ENCODE measurements at regions not wholly inside any gene's neighbourhood (a gene's known extent, or its start where the extent isn't known, plus 50 kb on each side); places are given as distances from the start of the nearest gene placed in this dataset.
"Not testable (repeated sequence)": the region's sequence is repeated elsewhere in the genome, so short reads cannot be mapped to it uniquely, and the experiment has no call there.

DNA sequence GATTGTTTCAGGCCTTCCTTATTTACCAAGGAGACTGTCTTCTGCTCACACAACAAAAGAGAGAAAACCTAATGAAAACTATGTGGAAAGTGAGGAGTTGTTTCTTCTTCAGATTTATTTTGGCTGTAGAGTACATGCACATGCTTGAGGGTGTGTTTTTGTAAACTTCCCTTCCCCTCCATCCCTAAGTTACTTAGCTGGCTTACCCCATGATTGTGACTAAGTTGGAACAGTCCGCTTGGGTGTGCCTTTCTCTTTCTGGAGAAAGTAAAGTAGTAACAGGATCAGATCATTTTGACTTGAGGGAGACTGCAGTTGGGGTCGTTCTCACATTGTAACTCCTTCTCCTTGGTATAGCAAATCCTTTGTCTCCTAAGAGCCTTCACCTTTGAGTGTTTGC lies 155.9 kb downstream of the RTL9 start:
- DNase-seq (ENCODE audit: low spot score): no peak

DNA sequence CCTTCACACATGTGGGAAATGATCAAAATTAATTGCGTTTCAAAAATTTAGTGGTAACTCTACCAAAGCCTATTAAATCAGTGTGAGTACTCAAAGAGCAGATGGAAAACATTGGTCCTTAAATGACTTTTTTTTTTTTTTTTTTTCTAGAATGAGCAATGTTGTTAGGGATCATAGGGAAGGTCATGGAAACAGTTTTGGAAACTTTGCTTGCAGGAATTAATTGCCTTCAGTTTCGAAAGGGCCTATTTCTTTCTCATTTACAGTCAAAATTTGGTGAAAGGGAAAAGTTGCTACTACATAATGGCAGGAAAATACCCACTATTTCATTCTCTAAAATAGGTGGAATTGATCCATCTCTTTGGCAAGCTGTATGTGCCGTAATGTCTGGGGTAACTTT lies 160.9 kb downstream of the RTL9 start:
- DNase-seq (ENCODE audit: low spot score): no peak

DNA sequence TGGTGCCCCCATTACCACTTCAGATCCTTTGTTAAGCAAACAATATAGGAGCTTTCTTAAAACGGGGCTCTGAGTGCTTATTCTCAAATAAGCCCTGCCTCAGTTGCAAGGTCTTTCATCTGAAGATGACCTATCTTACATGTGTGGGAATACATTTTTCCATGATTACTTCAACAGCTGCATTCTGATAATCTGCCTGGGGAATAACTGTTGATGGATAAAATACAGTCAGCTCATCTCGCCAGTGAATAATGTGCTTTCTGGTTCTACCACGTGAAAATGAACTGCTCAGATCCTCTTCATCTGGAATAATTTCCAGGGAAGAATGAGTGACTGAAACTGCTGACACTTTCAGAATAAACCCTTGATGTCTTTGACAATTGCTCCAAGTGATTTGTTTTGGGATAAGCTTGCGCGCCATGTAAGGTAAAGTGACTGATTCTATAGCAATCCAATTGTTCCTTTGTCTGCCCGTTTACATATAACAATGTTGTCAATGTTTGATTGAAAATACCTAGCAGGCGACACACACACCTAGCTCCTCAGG lies 161.3 kb downstream of the RTL9 start:
- DNase-seq (ENCODE audit: low spot score): no peak

DNA sequence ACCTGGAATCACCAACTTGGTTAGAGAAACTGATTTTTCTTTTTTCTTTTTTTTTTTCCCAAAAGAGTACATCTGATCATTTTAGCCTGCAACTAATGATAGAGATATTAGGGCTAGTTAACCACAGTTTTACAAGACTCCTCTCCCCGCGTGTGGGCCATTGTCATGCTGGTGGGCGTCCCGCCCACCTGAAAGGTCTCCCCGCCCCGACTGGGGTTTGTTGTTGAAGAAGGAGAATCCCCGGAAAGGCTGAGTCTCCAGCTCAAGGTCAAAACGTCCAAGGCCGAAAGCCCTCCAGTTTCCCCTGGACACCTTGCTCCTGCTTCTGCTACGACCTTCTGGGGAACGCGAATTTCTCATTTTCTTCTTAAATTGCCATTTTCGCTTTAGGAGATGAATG lies 162.0 kb downstream of the RTL9 start:
- DNase-seq (ENCODE audit: low spot score): not testable (repeated sequence)

DNA sequence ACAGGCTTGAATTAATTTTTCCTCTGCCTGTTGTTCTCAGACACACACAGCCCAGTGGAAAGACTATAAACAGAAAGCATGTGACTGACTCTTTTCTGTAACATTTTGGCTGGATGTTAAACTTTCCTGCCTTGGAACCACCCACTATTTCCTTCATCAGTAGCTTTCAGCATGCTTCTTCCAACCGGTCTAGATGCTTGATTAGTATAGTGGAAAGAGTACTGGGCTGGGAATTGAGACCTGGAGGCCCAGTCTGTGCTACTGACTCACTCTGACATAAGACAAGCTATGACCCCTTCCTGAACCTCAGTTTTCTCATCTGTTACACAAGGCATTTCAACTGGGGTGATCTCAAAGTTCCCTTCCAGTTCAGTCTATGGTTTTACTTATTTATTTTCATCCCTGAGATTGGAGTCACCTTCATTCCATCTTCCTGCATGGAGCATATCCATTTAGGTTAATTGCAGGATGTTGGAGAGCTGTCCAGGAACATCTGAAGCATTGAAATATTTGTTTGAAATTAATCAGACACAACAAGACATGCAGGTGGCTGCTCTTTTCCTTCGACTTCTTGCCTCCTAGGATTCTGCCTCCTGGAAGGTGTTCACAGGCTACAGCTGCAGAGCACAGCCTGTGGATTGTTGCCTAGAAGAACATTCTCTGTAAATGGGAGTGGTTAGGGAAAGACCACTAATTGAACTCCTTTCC lies 173.4 kb downstream of the RTL9 start:
- DNase-seq (ENCODE audit: low spot score): no peak

DNA sequence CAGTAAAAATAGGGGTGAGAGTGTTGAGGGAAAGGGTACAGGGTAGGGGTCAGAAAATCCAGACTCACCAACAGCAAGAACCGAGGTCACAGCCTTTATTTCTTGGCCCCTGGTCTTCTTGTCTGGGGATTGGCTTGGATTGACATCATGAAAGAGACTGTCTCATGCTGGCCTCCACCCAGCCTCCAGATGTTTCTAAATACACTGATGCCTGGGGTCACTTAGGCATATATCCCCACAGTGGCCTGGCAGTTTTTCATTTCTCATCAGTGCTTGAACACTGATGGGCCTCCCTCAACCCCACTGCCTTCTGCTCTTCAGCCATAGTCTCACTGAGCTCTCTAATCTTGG lies 173.9 kb downstream of the RTL9 start:
- no peak for DNase-seq (ENCODE audit: low spot score)

DNA sequence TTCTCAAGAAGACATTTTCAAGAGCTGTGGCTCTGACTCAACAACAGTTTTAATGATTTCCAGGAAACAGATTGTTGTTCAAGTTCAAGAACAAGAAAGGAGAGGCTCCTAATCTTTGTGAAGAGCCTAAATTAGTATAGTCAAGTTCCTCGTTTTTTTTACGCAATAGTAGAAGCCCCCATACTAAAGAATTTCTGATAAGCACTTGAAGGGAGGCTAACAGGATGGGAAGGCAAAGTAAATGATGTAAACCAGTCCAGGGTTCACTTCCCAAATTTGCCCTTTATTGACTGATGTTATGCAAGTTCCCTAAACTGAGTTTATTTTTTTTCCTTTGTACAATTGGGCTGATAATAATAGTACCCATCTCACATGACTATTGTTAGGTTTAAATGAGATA lies 178.2 kb downstream of the RTL9 start:
- no peak for DNase-seq (ENCODE audit: low spot score)

DNA sequence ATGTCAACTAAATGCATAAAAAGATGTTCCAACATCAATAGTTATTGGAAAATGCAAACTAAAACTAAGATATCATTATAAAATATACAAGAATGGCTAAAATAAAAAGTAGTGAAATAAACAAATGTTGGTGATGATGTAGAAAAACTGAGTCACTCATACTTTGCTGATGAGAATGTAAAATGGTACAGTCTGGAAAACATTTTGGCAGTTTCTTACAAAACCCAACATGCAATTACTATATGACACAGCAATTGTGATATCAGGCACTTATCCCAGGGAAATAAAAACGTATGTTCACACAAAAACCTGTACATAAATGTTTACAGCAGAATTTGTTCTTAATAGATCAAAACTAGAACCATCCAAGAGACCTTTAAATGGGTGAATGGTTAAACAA lies 182.6 kb downstream of the RTL9 start:
- no peak for DNase-seq (ENCODE audit: low spot score)

DNA sequence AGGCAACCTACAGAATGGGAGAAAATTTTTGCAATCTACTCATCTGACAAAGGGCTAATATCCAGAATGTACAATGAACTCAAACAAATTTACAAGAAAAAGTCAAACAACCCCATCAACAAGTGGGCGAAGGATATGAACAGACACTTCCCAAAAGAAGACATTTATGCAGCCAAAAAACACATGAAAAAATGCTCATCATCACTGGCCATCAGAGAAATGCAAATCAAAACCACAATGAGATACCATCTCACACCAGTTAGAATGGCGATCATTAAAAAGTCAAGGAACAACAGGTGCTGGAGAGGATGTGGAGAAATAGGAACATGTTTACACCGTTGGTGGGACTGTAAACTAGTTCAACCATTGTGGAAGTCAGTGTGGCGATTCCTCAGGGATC lies 192.2 kb downstream of the RTL9 start:
- not testable (repeated sequence) for DNase-seq (ENCODE audit: low spot score)

DNA sequence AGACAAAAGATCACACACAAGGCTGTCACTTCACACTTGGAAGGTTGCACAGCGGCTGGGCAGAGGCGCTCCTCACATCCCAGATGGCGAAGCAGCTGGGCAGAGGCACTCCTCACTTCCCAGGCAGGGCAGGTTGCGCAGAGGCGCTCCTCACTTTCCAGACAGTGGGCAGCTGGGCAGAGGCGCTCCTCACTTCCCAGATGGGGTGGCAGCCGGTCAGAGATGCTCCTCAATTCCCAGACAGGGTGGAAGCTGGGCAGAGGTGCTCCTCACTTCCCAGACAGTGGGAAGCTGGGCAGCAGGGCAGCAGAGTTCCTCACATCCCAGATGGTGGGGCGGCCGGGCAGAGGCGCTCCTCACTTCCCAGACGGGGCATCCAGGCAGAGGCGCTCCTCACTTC lies 199.2 kb downstream of the RTL9 start:
- no peak for DNase-seq (ENCODE audit: low spot score)

DNA sequence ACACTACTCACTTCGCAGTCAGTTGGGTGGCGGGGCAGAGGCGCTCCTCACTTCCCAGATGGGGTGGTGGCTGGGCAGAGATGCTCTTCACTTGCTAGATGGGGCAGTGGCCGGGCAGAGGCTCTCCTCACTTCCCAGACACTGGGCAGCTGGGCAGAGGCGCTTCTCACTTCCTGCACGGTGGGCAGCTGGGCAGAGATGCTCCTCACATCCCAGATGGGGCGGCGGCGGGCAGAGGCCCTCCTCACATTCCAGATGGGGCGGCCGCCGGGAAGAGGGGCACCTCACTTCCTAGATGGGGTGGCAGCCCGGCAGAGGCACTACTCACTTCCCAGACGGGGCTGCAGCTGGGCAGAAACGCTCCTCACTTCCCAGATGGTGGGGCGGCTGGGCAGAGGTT lies 199.8 kb downstream of the RTL9 start:
- no peak for DNase-seq (ENCODE audit: low spot score)

DNA sequence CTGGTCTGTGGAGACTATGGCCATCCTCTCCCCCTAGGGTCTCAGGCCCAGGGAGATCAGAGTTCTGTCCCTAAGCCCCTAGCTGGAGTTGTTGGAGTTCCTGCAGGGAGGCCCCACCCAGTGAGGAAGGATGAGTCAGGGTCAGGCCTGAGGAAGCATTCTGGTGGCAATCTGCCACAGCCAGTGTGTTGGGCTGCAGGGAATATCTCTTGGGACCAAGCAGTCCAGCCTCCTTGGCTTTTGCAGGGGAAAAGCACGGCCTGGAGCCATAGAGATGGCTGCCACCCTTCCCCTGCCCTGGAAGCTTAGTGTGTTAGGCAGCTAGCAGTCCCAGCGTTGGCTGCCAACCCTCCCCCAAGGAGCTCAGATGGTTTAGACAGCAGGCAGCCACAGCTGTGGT lies 202.4 kb downstream of the RTL9 start:
- DNase-seq (ENCODE audit: low spot score): no peak

DNA sequence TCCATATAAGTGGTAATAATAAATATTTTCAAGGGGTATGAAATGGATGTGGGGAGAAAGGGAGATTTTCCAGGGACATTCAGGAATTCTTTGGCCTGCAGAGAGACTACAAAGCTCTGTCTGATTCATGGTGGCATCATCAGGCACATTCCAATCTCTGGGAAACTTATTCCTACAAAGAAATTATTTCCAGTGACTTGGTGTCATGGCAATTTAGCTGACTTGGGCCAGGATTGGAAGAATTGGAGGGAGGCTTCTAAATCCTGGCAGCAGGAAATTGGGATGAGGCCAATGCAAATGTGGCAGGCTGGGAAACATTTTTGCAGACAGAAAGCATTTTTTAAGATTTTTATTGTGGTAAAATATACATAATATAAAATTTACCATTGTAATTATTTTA lies 204.6 kb downstream of the RTL9 start:
- DNase-seq (ENCODE audit: low spot score): no peak

DNA sequence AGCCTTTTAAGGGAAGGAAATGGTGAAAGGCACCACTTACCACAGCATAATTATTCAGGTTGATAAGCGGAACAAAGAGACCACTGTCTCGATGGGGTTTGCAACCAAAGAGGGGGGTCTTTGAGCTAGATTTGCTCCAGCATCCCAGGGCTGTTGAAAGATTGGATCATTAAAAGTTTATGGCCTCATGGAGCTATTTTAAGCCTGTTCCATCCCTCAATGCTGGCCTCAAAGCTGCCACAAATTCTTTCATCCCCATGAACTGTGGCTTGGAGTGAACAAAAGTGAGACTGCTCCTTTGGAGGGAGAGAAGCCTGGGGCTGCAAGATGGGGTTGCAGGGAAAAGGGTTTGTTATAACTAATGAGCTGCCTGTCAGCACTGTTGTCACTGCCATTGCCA lies 209.8 kb downstream of the RTL9 start:
- DNase-seq (ENCODE audit: low spot score): no peak

DNA sequence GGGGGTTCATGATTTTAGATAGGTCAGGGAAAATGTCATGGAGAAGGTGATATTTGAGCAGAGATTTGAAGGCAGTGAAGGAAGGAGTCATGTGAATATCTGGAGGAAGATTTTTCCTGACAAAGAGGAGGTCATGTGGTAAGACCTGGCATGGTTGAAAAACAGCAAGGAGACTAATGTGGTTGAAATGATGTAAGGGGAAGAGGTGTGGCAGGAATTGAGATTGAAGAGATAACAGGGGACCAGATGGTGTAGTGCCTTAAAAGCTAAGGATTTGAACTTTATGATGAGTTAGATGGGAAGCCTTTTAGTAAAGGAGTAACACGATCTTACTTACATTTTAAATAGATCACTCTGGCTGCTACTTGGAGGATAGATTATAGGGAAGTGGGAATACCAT lies 210.9 kb downstream of the RTL9 start:
- DNase-seq (ENCODE audit: low spot score): no peak

DNA sequence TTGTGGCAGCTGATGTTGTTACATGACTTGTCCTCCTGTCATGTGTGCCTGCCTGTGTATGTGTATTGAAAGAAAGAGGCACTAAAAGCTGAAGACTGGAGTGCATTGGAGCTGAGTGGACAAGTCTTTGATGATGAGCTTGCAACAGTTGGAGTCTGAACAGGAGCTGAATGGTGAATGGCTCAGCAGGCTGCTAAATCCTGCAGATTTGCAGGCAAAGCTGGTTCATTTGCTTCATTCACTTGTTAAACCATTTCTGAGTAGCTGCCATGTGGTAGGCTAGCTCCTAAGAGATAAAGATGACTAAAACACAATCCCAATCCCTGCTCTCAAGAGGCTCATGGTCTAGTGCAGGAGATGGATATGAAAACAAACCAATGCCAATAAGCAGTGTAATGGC lies 217.3 kb downstream of the CHRDL1 start:
- no peak for DNase-seq (ENCODE audit: low spot score)

DNA sequence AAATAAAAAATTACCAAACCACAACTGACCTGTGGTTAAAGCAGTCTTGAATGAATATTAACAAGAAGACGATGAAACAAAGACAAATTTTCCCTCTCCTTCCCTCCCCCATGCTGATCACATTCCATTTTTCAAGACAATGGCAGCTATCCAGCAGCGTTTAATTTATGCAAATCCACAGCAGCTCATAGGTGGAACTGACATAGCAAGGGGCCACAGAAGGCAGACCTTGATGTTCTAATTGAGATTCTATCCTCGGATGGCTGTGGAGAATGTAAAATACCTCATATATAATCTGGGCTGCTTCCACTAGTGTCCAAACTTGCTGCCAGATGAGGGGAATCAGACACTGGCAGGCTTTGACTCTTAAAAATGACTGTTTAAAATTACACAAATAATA lies 211.5 kb downstream of the CHRDL1 start:
- DNase-seq (ENCODE audit: low spot score): no peak

DNA sequence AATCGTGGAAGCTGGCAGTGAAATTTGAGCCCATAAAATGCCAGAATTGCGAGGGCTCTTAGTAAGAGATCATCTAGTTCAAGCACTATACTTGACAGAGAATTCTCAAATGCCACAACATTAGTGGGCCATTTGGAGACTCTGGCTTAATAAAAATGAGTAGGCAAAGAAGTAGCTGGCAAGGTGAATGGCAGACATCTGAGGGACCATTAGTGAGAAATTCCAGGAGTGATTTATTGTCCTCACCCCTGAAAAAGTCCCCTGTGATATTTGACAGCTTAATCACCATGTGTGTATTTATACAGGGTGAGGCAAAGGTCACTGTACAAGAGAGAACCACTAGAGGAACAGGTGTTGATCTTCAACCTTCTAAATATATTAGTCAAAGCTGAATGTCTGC lies 207.5 kb downstream of the CHRDL1 start:
- DNase-seq (ENCODE audit: low spot score): no peak

DNA sequence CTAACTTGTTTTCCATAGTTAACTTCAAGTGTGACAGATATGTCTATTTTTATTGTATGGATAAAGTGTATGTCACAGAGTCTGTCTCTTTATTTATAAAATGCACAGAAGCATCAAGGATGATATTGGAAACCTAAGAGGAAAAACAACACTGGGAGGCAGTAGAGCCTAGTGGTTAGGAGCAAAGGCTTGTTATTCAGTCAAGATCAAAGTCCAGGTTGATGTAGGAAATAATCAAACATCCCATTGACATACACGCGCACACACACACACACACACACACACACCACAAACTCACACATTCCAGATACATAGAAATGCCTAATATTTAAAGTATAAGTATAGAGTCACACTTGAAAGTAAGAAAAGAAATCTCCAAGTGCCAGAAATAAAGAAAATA lies 206.8 kb downstream of the CHRDL1 start:
- no peak for DNase-seq (ENCODE audit: low spot score)

DNA sequence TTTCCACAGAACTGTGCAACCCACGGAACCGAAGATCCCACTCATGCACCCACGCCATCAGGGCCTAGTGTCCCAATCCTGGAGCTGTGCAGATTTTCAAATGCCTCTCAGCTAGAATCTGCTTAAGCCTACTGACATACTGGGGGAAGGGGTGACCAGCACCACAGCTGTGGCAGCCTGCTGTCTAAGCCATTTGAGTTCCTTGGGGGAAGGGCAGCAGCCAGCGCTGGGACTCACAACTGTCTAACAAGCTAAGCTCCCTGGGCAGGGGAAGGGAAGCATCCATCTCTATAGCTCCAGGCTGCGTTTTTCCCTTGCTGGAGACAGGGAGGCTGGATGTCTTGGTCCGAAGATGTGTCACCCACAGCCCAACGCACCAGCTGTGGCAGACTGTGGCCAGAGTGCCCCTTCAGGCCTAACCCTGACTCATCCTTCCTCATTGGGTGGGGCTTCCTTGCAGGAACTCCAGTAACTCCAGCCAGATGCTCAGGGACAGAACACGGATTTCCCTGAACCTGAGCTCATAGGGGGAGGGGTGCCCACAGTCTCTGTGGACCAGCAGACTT lies 194.8 kb downstream of the CHRDL1 start:
- DNase-seq (ENCODE audit: low spot score): no peak

DNA sequence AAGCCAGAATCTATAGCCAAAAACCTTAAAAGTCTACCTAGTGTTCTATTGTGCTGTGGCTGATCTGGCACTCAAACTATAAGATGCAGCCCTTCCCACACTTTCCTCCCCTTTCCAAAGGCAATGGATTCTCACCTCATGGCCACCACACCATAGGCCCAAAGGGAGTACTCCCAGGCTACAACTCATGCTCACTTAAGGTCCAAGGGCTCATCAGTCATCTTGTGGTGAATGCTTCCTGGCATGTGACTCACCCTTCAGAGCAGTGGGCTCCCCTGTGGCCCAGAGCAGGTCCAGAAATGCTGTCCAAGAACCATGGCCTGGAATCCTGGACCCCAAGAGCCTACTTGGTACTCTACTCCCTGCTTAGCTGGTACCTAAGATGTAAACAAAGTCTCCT lies 181.0 kb downstream of the CHRDL1 start:
- DNase-seq (ENCODE audit: low spot score): no peak

Data from germinal center (tissue), 1 donor.